ENCODE measurements at regions not wholly inside any gene's neighbourhood (a gene's known extent, or its start where the extent isn't known, plus 50 kb on each side); places are given as distances from the start of the nearest gene placed in this dataset.

DNA sequence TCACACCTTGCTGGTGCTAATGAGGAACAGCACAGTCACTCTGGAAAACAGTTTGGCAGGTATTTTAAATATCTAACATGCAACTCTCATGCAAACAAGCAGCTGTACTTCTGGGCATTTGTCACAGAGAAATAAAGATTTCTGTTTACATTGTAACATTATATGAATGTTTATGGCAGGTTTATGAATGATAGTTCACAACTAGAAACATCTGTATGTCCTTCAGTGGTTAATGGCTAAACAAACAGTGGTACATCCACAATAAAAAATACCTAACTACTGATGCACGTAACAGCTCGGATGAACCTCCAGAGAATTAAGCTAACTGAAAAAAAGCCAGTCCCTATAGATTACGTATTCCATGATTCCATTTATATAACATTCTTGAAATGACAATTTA lies 109.6 kb downstream of the GPR37 start:
- TF ChIP-seq GATA2 (IDR thresholded peaks at IDR 0.05; ENCODE audit: low read depth, low read length) (no peak), GATA3 (IDR thresholded peaks at IDR 0.05; ENCODE audit: low read depth, low read length) (no peak)

DNA sequence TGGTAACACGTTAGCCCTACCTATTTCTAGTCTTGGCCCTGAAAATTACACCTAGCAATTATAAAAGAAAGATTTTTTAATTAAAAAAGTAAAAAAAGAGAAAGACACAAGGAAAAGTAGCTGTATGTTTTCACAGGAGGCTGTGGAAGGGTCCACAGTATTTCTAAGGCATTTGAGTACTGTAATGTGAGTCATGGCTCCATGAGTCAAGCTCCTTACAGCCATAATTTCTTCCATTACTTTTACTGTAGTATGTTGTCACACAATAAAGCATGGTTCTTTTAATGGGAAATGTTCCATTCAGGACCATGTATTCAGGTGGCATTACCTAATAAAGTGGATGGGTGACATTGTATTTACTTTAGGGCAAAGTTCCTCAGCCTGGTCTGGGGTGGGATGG lies 113.4 kb downstream of the GPR37 start:
- TF ChIP-seq GATA2 (IDR thresholded peaks at IDR 0.05; ENCODE audit: low read depth, low read length) (no peak), GATA3 (IDR thresholded peaks at IDR 0.05; ENCODE audit: low read depth, low read length) (no peak)

DNA sequence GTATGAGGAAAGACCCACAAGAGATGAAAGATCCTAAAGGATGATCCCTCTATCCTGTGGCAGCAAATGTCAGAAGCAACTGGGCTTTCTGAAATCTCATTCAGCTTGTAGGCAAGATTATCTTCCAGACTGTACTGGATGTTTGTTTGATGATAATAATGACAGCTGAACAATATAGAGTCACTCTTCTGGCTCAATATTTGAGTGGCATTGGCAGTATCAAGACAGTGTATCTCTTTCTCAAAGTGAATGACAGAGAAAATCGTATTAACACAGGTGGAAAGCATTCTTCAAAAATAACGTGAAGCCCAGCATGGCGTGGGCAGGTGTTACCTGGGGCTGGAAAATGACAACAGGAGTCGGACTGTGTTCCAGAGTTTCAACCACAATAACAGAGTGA lies 114.5 kb downstream of the GPR37 start:
- TF ChIP-seq GATA2 (IDR thresholded peaks at IDR 0.05; ENCODE audit: low read depth, low read length), result no peak
- TF ChIP-seq GATA3 (IDR thresholded peaks at IDR 0.05; ENCODE audit: low read depth, low read length), result no peak

DNA sequence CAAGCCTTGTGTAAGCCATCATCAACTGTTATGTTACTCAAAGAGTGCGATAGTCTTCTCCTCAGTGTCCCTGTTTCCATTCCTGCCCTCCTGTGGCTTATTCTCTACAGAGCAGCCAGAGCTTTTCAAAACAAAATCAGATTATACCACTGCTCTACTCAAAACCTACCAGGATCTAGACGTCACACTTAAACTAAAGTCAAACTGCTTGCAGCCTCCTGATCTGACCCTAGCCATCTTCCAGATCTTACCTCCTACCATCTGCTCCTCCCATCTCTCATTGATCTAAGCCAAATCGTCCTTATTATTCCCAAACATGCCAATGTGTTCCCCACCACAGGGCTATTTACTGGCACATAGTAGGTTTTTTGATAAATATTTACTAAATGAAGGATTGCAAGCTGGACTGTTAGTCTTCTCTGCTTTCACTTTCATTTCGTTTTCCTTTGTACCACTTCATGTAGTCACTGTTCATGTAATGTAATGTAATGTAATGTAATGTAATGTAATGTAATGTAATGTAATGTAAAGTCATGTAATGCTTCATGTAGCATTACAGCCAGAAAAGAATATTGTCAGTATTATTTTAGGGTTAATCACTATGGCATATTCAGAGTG lies 116.1 kb downstream of the GPR37 start:
- TF ChIP-seq GATA2 (IDR thresholded peaks at IDR 0.05; ENCODE audit: low read depth, low read length) (no peak), GATA3 (IDR thresholded peaks at IDR 0.05; ENCODE audit: low read depth, low read length) (no peak)

DNA sequence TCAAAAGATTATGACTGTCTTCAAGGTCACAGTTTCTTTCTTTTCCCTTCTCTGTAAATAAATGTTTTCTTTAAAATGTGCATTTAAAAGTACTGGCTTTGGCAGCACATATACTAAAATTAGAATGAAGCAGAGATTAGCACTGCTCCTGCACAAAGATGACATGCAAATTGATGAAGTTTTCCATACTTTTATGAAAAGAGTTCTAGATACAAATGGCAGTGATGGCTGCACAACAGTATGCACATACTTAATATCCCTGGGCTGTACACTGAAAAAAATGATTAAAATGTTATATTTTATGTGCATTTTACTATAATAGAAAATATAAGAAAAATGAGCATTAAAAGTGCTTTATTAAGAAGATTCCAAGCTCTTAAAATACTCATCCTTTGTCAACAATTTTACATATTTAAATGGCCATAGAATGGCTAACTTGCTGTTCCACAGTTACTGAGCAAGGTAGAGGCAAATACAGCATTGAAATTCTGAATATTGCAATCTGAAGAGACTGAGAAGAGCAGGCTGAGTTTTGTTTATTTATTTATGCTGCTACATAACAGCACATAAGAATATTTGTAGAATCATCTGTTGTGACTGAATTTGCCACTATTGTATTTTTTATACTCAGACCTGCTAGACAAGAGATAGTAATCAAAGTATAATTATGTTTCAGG lies 117.8 kb downstream of the GPR37 start:
- TF ChIP-seq GATA3 (IDR thresholded peaks at IDR 0.05; ENCODE audit: low read depth, low read length), result no peak

DNA sequence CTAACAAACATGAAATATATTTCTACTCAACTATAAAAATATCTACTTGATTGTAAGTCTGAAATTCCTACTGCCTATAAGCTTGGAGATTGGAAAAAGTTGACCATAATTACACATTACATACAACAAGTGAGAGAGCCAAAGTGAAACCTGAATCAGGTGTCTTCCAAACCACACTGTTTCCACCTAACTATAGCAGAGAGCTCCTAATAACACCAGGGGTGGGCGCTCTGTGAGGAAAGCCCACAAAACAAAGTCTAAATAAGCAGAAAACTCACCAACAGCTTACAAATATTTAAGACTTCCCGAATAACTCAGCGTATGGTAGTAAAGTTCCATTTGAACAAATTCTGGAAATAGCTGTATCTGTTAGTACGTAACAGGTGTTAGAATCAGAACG lies 119.9 kb downstream of the GPR37 start:
- TF ChIP-seq GATA2 (IDR thresholded peaks at IDR 0.05; ENCODE audit: low read depth, low read length) (no peak), GATA3 (IDR thresholded peaks at IDR 0.05; ENCODE audit: low read depth, low read length) (no peak)

DNA sequence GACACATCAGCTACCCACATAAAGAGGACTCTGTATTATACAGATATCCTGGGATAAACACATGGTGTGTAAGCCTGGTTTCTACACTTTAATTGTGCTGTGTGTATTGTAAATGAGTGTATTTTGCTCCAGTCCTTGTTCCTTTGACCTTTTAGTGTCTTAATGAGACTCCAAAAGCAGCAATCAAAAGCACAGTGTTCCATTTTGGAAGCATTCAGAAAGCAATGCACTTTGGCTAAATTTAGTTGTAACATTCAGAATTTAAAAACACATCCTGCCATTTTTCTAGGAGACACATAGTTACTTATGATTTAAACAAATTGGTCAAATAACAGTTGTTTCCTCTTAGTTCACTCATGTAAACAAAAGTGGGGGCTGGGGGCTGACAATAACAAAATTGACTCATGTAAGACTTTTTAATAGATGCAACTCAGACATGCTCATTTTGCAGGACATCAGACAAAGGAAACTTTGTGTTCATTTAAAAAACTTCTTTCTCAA lies 122.2 kb downstream of the GPR37 start:
- TF ChIP-seq GATA2 (IDR thresholded peaks at IDR 0.05; ENCODE audit: low read depth, low read length) (no peak), GATA3 (IDR thresholded peaks at IDR 0.05; ENCODE audit: low read depth, low read length) (no peak)

DNA sequence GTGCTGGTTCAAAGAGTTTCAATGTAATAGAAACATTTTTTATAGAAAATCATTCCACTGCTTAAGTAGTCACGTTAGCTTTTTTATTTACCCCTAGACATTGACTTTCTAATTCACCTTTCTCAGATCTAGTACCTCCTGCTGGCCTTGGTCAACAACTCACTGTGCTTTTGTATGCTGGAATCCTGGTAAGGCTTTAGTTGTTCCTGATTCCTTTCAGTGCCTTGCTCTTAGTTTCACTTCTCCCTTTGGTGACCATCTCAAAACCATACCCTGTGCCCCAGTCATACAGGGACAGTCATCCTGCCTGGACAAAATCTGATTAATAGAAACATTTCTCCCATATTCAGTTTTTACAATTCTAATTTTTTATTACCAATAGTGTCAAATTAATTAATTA lies 130.2 kb downstream of the GPR37 start:
- TF ChIP-seq GATA3 (IDR thresholded peaks at IDR 0.05; ENCODE audit: low read depth, low read length) (no peak), GATA2 (IDR thresholded peaks at IDR 0.05; ENCODE audit: low read depth, low read length) (no peak)

DNA sequence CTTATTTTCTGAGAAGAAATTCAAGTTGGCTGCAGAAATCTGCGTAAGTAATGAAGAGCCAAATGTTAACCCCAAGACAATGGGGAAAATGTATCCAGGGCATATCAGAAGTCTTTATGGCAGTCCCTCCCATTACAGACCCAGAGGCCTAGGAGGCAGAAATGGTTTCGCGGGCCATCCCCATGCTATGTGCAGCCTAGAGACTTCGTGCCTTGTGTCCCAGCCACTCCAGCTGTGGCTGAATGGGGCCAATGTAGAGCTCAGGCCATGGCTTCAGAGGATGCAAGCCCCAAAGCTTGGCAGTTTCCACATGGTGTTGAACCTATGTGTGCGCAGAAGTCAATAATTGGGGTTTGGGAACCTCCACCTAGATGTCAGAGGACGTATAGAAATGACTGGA lies 131.9 kb downstream of the GPR37 start:
- no peak for TF ChIP-seq GATA2 (IDR thresholded peaks at IDR 0.05; ENCODE audit: low read depth, low read length)
- no peak for TF ChIP-seq GATA3 (IDR thresholded peaks at IDR 0.05; ENCODE audit: low read depth, low read length)

DNA sequence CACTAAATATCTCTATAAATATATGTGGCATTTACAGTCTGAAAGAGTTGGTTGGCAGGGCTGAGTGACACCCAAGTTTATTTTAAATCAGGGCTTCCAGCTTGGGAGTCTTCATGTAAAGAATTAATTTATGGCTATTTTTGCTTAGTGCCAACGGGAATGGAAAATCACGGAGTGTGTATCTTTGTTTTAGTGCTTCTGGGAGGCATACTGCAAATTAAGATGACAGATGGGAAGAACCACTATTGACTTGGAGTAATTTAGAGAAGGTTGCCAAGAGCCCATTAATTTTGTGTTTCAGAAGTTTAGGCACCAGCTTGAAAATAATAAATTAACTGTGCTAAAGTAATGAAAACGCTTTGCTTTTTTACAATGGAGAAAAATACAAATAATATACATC lies 135.2 kb downstream of the GPR37 start:
- no peak for TF ChIP-seq GATA3 (IDR thresholded peaks at IDR 0.05; ENCODE audit: low read depth, low read length)
- no peak for TF ChIP-seq GATA2 (IDR thresholded peaks at IDR 0.05; ENCODE audit: low read depth, low read length)

DNA sequence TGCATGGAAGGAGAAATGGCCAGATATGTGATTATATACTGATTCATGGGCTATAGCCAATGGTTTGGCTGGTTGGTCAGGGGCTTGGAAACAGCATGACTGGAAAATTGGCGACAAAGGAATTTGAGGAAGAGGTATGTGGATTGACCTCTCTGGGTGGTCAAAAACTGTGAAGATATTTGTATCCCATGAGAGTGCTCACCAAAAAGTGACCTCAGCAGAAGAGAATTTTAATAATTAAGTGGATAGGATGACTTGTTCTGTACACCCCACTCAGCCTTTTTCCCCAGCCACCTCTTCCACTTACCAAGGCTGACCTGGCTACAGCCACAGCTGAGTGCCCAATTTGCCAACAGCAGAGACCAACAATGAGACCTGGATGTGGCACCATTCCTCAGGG lies 146.7 kb downstream of the GPR37 start:
- no peak for TF ChIP-seq GATA3 (IDR thresholded peaks at IDR 0.05; ENCODE audit: low read depth, low read length)
- TF ChIP-seq GATA2 (IDR thresholded peaks at IDR 0.05; ENCODE audit: low read depth, low read length), result no peak

DNA sequence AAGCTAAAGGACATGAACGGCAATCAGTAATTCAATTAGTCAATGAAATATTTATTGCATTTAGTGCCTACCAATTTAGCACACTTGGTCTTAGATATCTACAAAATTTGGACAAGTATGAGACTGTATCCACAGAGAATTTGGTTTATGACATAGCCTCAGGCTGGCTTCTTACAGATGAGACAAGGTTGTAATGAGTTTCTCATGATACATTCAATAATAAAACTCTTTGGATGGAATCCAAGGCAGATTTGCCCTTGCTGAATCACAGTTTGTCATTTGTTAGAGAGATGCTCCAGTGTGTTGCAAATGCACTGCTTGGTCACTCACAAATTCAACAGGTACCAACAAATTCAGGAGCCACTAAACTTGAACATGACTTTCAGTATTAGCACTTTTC lies 162.5 kb downstream of the GPR37 start:
- no peak for TF ChIP-seq GATA2 (IDR thresholded peaks at IDR 0.05; ENCODE audit: low read depth, low read length)
- no peak for TF ChIP-seq GATA3 (IDR thresholded peaks at IDR 0.05; ENCODE audit: low read depth, low read length)

DNA sequence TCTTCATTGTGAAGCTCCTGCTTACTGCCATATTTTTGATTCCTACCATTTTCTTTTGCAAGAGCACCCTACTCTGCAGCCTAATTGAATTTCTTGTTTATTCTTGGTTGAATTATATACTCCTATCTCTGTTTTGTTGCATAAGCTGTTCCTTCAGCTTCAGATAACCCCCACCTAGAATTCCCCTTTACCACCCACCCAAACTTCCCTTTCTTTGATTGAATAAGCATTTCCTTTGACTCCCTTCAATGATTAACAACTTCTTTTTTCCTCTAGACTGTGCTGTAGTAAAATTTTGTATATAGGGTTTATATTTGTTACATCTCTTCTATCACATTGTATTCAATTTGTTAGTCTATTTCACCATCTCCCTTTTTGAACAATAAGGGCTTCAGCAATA lies 168.1 kb downstream of the GPR37 start:
- TF ChIP-seq GATA2 (IDR thresholded peaks at IDR 0.05; ENCODE audit: low read depth, low read length) (no peak), GATA3 (IDR thresholded peaks at IDR 0.05; ENCODE audit: low read depth, low read length) (no peak)

DNA sequence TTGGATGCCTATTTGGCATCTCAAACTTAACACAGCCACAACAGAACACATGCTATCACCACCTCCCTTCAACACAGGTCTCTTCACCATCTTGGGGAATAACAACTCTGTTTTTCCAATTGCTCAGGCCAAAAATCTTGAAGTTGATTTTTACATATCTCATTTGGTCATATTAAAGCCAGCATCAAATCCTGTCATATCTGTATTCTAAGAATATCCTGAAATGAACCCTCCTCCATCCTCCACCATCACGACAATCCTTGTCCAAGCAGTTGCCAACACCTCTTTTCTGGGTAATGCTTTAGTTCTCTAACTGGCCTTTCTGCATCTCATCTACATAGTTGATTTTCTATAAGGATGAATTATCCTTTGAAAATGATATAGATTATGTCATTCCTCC lies 168.7 kb downstream of the GPR37 start:
- TF ChIP-seq GATA2 (IDR thresholded peaks at IDR 0.05; ENCODE audit: low read depth, low read length) (no peak), GATA3 (IDR thresholded peaks at IDR 0.05; ENCODE audit: low read depth, low read length) (no peak)

DNA sequence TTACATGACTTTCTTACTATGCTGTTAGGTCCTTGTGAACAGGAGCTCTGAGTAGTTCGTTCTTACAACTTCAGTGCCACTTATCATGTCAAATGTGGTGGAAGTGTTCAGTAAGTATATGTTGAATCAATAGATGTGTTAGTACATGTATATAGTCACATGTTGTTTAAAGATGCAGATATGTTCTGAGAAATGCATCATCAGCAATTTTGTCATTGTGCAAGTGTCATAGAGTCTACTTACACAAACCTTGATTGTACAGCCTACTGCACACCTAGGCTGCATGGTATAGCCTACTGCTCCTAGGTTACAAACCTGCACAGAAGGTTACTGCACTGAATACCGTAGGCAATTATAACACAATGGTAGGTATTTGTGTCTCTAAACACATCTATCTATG lies 174.8 kb downstream of the GPR37 start:
- TF ChIP-seq GATA2 (IDR thresholded peaks at IDR 0.05; ENCODE audit: low read depth, low read length) (no peak), GATA3 (IDR thresholded peaks at IDR 0.05; ENCODE audit: low read depth, low read length) (no peak)

All from SH-SY5Y (cell line).